Loucy (cell line): ENCODE measurements at regions not wholly inside any gene's neighbourhood (a gene's known extent, or its start where the extent isn't known, plus 50 kb on each side); places are given as distances from the start of the nearest gene placed in this dataset.
"Not testable (repeated sequence)": the region's sequence is repeated elsewhere in the genome, so short reads cannot be mapped to it uniquely, and the experiment has no call there.

ENCODE experiments used
- CTCF ChIP-seq: fragments of 200-600 bp; sonication (generic); conservative IDR thresholded peaks from 2 replicates; pipeline ENCODE4 v1.5.1; 2014; ENCODE audit warnings: mild to moderate bottlenecking, antibody characterized with exemption, low read length
- EZH2phosphoT487 ChIP-seq: fragments of 200-600 bp; IDR thresholded peaks from 2 replicates; pipeline ENCODE4 v1.6.1; 2018; ENCODE audit warnings: antibody characterized with exemption, mild to moderate bottlenecking, moderate library complexity, borderline replicate concordance

- not testable (repeated sequence) for TF ChIP-seq CTCF, EZH2phosphoT487
Measured at GRCh38 chr6:48983968-48984367, 479.1 kb downstream of the MMUT start.
